ENCODE measurements at regions not wholly inside any gene's neighbourhood (a gene's known extent, or its start where the extent isn't known, plus 50 kb on each side); places are given as distances from the start of the nearest gene placed in this dataset.

GRCh38 chrY:3037471-3037870, 102.3 kb downstream of the ZFY start:
- Histone ChIP-seq H3K79me2 (ENCODE audit: low read length) (no peaks in the 10 kb centered on the region), H3K36me3 (replicated peaks; ENCODE audit: low read depth, low read length) (no peaks in the 10 kb centered on the region), H2AFZ (ENCODE audit: low read depth, low read length) (no peak overlapping the region), H4K20me1 (ENCODE audit: insufficient read depth, low read length) (no peaks in the 10 kb centered on the region), H3K9me3 (ENCODE audit: insufficient read depth, low read length) (no peaks in the 10 kb centered on the region), H3K27me3 (ENCODE audit: low read depth, low read length) (no peaks in the 10 kb centered on the region), H3K4me1 (ENCODE audit: low read length) (peaks cover 14% of the 10 kb centered on the region), H3K27ac (ENCODE audit: low read length) (no peak overlapping the region), H3K4me3 (ENCODE audit: low read length) (no peak overlapping the region), H3K9ac (ENCODE audit: low read length) (no peak overlapping the region), H3K4me2 (ENCODE audit: low read length) (no peak overlapping the region)
- no peak for TF ChIP-seq EZH2phosphoT487 (IDR thresholded peaks at IDR 0.05; ENCODE audit: low read depth)
- TF ChIP-seq, protein P1, sequence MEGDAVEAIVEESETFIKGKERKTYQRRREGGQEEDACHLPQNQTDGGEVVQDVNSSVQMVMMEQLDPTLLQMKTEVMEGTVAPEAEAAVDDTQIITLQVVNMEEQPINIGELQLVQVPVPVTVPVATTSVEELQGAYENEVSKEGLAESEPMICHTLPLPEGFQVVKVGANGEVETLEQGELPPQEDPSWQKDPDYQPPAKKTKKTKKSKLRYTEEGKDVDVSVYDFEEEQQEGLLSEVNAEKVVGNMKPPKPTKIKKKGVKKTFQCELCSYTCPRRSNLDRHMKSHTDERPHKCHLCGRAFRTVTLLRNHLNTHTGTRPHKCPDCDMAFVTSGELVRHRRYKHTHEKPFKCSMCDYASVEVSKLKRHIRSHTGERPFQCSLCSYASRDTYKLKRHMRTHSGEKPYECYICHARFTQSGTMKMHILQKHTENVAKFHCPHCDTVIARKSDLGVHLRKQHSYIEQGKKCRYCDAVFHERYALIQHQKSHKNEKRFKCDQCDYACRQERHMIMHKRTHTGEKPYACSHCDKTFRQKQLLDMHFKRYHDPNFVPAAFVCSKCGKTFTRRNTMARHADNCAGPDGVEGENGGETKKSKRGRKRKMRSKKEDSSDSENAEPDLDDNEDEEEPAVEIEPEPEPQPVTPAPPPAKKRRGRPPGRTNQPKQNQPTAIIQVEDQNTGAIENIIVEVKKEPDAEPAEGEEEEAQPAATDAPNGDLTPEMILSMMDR (IDR thresholded peaks at IDR 0.05; ENCODE audit: low read depth, low read length): no peak

DNA sequence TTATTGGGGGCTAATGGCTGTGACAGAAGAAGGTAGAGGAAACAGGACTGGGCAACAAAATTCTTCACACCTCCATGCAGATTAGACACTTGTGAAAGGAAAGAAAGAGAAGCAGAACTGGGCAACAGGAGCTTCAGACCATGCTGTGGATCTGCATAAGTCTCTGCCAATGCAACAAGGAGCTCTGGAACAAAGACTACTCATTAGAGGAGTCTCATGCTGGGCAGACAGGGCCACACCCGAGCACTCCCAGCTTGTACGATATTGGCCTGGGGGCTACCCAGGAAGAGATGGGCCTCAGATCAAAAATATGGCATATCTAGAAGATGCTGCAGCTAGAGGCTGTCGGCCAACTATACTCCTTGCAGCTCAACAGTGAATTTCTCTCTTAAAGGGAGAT, 105.2 kb downstream of the ZFY start:
- TF ChIP-seq EZH2phosphoT487 (IDR thresholded peaks at IDR 0.05; ENCODE audit: low read depth): no peak
- TF ChIP-seq, protein P1 (IDR thresholded peaks at IDR 0.05; ENCODE audit: low read depth, low read length): no peak
- Histone ChIP-seq H3K4me2 (ENCODE audit: low read length) (no peak overlapping the region), H3K79me2 (ENCODE audit: low read length) (no peaks in the 10 kb centered on the region), H4K20me1 (ENCODE audit: insufficient read depth, low read length) (no peaks in the 10 kb centered on the region), H3K27me3 (ENCODE audit: low read depth, low read length) (no peaks in the 10 kb centered on the region), H3K9ac (ENCODE audit: low read length) (no peak overlapping the region), H3K4me1 (ENCODE audit: low read length) (peaks cover 26% of the 10 kb centered on the region), H3K36me3 (replicated peaks; ENCODE audit: low read depth, low read length) (no peaks in the 10 kb centered on the region), H3K4me3 (ENCODE audit: low read length) (no peak overlapping the region), H3K9me3 (ENCODE audit: insufficient read depth, low read length) (no peaks in the 10 kb centered on the region), H2AFZ (ENCODE audit: low read depth, low read length) (no peak overlapping the region), H3K27ac (ENCODE audit: low read length) (no peak overlapping the region)

- H3K4me2 ChIP-seq (ENCODE audit: low read length): no peak overlapping the region
- TF ChIP-seq EZH2phosphoT487 (IDR thresholded peaks at IDR 0.05; ENCODE audit: low read depth): no peak
- TF ChIP-seq, protein P1 (IDR thresholded peaks at IDR 0.05; ENCODE audit: low read depth, low read length): no peak
- H4K20me1 ChIP-seq (ENCODE audit: insufficient read depth, low read length): no peaks in the 10 kb centered on the region
- H3K4me3 ChIP-seq (ENCODE audit: low read length): no peak overlapping the region
- H3K27me3 ChIP-seq (ENCODE audit: low read depth, low read length): no peaks in the 10 kb centered on the region
- H3K9me3 ChIP-seq (ENCODE audit: insufficient read depth, low read length): no peaks in the 10 kb centered on the region
- peaks cover 37% of the 10 kb centered on the region for H3K4me1 ChIP-seq (ENCODE audit: low read length)
- no peaks in the 10 kb centered on the region for H3K36me3 ChIP-seq (replicated peaks; ENCODE audit: low read depth, low read length)
- no peaks in the 10 kb centered on the region for H3K79me2 ChIP-seq (ENCODE audit: low read length)
- H3K27ac ChIP-seq (ENCODE audit: low read length): no peak overlapping the region
- no peak overlapping the region for H3K9ac ChIP-seq (ENCODE audit: low read length)
- no peak overlapping the region for H2AFZ ChIP-seq (ENCODE audit: low read depth, low read length)
These were observed 106.8 kb downstream of the ZFY start for GRCh38 chrY:3041985-3042384.

DNA sequence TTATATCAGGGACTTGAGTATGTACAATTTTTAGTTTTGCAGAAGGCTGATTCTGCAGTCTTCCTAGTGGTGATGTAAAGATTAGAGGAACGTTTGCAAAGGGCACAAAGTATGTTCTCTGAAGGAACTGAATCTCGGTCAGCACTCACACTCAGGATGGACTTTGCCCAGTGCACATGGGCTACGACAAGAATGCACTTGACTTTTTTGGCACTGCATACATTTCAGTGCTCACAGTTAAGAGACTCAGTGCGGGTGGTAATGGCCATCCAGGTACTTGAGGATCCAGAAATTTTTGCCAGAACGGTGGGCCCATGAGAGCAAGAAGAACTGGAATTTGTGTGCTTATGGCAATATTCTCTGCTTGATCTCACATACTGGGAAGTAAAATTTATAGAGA, 107.7 kb downstream of the ZFY start:
- Histone ChIP-seq H3K4me2 (ENCODE audit: low read length) (no peak overlapping the region), H3K79me2 (ENCODE audit: low read length) (no peaks in the 10 kb centered on the region), H3K36me3 (replicated peaks; ENCODE audit: low read depth, low read length) (no peaks in the 10 kb centered on the region), H3K9ac (ENCODE audit: low read length) (no peak overlapping the region), H3K4me1 (ENCODE audit: low read length) (peaks cover 37% of the 10 kb centered on the region), H4K20me1 (ENCODE audit: insufficient read depth, low read length) (no peaks in the 10 kb centered on the region), H3K9me3 (ENCODE audit: insufficient read depth, low read length) (no peaks in the 10 kb centered on the region), H3K4me3 (ENCODE audit: low read length) (no peak overlapping the region), H3K27ac (ENCODE audit: low read length) (no peak overlapping the region), H3K27me3 (ENCODE audit: low read depth, low read length) (no peaks in the 10 kb centered on the region), H2AFZ (ENCODE audit: low read depth, low read length) (no peak overlapping the region)
- no peak for TF ChIP-seq EZH2phosphoT487 (IDR thresholded peaks at IDR 0.05; ENCODE audit: low read depth)
- TF ChIP-seq, protein P1 (IDR thresholded peaks at IDR 0.05; ENCODE audit: low read depth, low read length): no peak
